Renal pelvis (tissue), 1 donor: ENCODE measurements at regions not wholly inside any gene's neighbourhood (a gene's known extent, or its start where the extent isn't known, plus 50 kb on each side); places are given as distances from the start of the nearest gene placed in this dataset.
A peak's percentile ranks its signal among the peaks of the same experiment; 100 is the strongest.

Experiments used
- DNase-seq: peaks from one replicate; pipeline ENCODE4 v3.0.0-alpha.2; 2013

GRCh38 chr6:160899671-160900430, 91.7 kb upstream of the MAP3K4 start:
- no peak for DNase-seq

GRCh38 chr6:160911949-160912348, 79.6 kb upstream of the MAP3K4 start:
- DNase-seq = no peak

GRCh38 chr6:160912411-160912810, 79.2 kb upstream of the MAP3K4 start:
- DNase-seq = no peak

- DNase-seq = no peak
Measured at GRCh38 chr6:160917572-160917971, 74.0 kb upstream of the MAP3K4 start.

- no peak for DNase-seq
Measured at GRCh38 chr6:160919723-160920440, 71.7 kb upstream of the MAP3K4 start.

- no peak for DNase-seq
Measured at GRCh38 chr6:160921095-160921494, 70.5 kb upstream of the MAP3K4 start.

- DNase-seq = no peak
Measured at GRCh38 chr6:160926281-160927276, 65.0 kb upstream of the MAP3K4 start.

GRCh38 chr6:160927416-160927815, 64.2 kb upstream of the MAP3K4 start:
- DNase-seq = no peak

GRCh38 chr6:160929361-160929760, 62.2 kb upstream of the MAP3K4 start:
- no peak for DNase-seq

- DNase-seq = no peak
Measured at GRCh38 chr6:160929831-160930230, 61.7 kb upstream of the MAP3K4 start.

GRCh38 chr6:160930547-160931377, 60.8 kb upstream of the MAP3K4 start:
- peak; percentile 65 for DNase-seq

GRCh38 chr6:160931378-160932310, 59.9 kb upstream of the MAP3K4 start:
- DNase-seq = no peak

GRCh38 chr6:160933256-160933655, 58.3 kb upstream of the MAP3K4 start:
- no peak for DNase-seq

- no peak for DNase-seq
Measured at GRCh38 chr6:160934157-160934556, 57.4 kb upstream of the MAP3K4 start.

- DNase-seq = no peak
Measured at GRCh38 chr6:160940197-160940596, 51.4 kb upstream of the MAP3K4 start.
